ENCODE measurements at regions not wholly inside any gene's neighbourhood (a gene's known extent, or its start where the extent isn't known, plus 50 kb on each side); places are given as distances from the start of the nearest gene placed in this dataset.

DNA sequence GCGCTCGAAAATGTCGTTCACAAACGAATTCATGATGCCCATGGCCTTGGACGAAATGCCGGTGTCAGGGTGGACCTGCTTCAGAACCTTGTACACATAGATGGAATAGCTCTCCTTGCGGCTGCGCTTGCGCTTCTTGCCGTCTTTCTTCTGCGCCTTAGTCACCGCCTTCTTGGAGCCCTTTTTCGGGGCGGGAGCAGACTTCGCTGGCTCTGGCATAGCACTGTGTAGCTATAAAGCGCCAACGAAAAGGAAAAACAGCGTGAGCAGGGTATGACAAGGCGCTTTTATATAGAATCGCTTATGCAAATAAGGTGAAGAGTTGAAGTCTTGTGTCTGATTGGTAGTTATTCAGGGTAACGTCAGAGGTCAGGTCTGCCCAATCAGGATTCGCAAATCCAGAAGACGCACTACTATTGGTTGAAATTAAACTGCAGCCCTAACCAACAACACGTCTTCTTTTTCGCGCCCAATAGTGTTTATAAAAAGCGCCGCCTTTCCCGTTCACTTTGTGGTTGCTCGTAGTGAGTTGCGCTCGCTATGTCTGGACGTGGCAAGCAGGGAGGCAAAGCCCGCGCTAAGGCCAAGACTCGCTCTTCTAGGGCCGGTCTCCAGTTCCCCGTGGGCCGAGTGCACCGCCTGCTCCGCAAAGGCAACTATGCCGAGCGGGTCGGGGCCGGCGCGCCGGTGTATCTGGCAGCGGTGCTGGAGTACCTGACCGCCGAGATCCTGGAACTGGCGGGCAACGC lies 114.8 kb upstream of the PRSS16 start:
- Histone ChIP-seq H3K27me3 (ENCODE audit: control insufficient read depth in 1 of 2, insufficient read depth in 2 of 2, low read length in 2 of 2) (peaks cover 2 to 38% of the 10 kb centered on the region in 2 experiments; a peak in 4 of 5 replicates), H3K27ac (ENCODE audit: extremely low read length, insufficient read depth, low read length) (peak overlapping the region; percentile 78), H3K79me2 (ENCODE audit: insufficient read depth, low read length) (no peaks in the 10 kb centered on the region), H3K4me3 (replicated peaks in 1 of 3; ENCODE audit: insufficient read depth in 1 of 3, low read depth in 2 of 3, low read length in 3 of 3) (peak overlapping the region; percentile 40 to 62 (median 55); a peak in 5 of 6 replicates), H2AFZ (ENCODE audit: low read length) (no peak overlapping the region), H4K20me1 (ENCODE audit: insufficient read depth, low read length) (no peaks in the 10 kb centered on the region; the same call in 1 of the 2 replicates), H3K9ac (ENCODE audit: insufficient read depth, low read depth, low read length) (peak overlapping the region; percentile 64), H3K36me3 (replicated peaks in 1 of 2; ENCODE audit: control insufficient read depth in 1 of 2, insufficient read depth in 2 of 2, low read length in 2 of 2) (no peaks in the 10 kb centered on the region), H3K9me3 (ENCODE audit: low read length) (peaks cover 6% of the 10 kb centered on the region; the same call in 1 of the 2 replicates), H3K4me1 (ENCODE audit: insufficient read depth, low read length) (peaks cover 42% of the 10 kb centered on the region), H3K4me2 (ENCODE audit: low read depth, low read length) (peak overlapping the region; percentile 65)
- no TSS peak for BruUV-seq (replicated peaks)
- ATAC-seq, result peak; percentile 75
- DNase-seq (ENCODE audit: low spot score), result peak; percentile 90
- 23% methylated on average over 35 of the region's 53 CpGs for WGBS (ENCODE audit: low lambda C conversion rate)
- CTCF ChIA-PET (ENCODE audit: low intra/inter-chr PET ratio, low total read pairs), result no interaction called here
- in situ Hi-C loops (cut with HindIII; ENCODE audit: extremely low pct_ligation_motif_present, low pct_unique_long_range_greater_than_20kb), result no loop called here
- intact Hi-C loops (cut with micrococcal nuclease; ENCODE audit: unreplicated experiment), result no loop called here
- peak; percentile 53 for FAIRE-seq
- POLR2A ChIA-PET, result interaction anchor here (0.5 to 2.9 kb wide), 9 partner anchors 14 to 1009 kb away, joined by 3 to 24 read pairs (median 3); a partner anchor contains a TSS
- TF ChIP-seq HHEX (CRISPR knock-in tag; IDR thresholded peaks at IDR 0.05), result no peak
- TF ChIP-seq ZNF713 (CRISPR knock-in tag; IDR thresholded peaks at IDR 0.05), result no peak
- peak; percentile 33 for TF ChIP-seq ZNF883 (CRISPR knock-in tag; IDR thresholded peaks at IDR 0.05; ENCODE audit: not compliant biosample characterization)
- TF ChIP-seq MTA3 (CRISPR knock-in tag; IDR thresholded peaks at IDR 0.05), result no peak
- no peak for TF ChIP-seq ZSCAN21 (CRISPR knock-in tag; IDR thresholded peaks at IDR 0.05; ENCODE audit: borderline replicate concordance)
- TF ChIP-seq, protein P1, sequence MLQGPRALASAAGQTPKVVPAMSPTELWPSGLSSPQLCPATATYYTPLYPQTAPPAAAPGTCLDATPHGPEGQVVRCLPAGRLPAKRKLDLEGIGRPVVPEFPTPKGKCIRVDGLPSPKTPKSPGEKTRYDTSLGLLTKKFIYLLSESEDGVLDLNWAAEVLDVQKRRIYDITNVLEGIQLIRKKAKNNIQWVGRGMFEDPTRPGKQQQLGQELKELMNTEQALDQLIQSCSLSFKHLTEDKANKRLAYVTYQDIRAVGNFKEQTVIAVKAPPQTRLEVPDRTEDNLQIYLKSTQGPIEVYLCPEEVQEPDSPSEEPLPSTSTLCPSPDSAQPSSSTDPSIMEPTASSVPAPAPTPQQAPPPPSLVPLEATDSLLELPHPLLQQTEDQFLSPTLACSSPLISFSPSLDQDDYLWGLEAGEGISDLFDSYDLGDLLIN (CRISPR knock-in tag; IDR thresholded peaks at IDR 0.05; ENCODE audit: borderline replicate concordance), result peak; percentile 20; the same call in 1 of the 2 replicates
- TF ChIP-seq, protein P2, sequence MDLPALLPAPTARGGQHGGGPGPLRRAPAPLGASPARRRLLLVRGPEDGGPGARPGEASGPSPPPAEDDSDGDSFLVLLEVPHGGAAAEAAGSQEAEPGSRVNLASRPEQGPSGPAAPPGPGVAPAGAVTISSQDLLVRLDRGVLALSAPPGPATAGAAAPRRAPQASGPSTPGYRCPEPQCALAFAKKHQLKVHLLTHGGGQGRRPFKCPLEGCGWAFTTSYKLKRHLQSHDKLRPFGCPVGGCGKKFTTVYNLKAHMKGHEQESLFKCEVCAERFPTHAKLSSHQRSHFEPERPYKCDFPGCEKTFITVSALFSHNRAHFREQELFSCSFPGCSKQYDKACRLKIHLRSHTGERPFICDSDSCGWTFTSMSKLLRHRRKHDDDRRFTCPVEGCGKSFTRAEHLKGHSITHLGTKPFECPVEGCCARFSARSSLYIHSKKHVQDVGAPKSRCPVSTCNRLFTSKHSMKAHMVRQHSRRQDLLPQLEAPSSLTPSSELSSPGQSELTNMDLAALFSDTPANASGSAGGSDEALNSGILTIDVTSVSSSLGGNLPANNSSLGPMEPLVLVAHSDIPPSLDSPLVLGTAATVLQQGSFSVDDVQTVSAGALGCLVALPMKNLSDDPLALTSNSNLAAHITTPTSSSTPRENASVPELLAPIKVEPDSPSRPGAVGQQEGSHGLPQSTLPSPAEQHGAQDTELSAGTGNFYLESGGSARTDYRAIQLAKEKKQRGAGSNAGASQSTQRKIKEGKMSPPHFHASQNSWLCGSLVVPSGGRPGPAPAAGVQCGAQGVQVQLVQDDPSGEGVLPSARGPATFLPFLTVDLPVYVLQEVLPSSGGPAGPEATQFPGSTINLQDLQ (CRISPR knock-in tag; IDR thresholded peaks at IDR 0.05), result 0 out of 2 replicates have a peak, but pooled peaks have one; percentile 27
- TF ChIP-seq FOSL2 (CRISPR knock-in tag; IDR thresholded peaks at IDR 0.05), result peak; percentile 12; the same call in 1 of the 2 replicates
- TF ChIP-seq, protein P3, sequence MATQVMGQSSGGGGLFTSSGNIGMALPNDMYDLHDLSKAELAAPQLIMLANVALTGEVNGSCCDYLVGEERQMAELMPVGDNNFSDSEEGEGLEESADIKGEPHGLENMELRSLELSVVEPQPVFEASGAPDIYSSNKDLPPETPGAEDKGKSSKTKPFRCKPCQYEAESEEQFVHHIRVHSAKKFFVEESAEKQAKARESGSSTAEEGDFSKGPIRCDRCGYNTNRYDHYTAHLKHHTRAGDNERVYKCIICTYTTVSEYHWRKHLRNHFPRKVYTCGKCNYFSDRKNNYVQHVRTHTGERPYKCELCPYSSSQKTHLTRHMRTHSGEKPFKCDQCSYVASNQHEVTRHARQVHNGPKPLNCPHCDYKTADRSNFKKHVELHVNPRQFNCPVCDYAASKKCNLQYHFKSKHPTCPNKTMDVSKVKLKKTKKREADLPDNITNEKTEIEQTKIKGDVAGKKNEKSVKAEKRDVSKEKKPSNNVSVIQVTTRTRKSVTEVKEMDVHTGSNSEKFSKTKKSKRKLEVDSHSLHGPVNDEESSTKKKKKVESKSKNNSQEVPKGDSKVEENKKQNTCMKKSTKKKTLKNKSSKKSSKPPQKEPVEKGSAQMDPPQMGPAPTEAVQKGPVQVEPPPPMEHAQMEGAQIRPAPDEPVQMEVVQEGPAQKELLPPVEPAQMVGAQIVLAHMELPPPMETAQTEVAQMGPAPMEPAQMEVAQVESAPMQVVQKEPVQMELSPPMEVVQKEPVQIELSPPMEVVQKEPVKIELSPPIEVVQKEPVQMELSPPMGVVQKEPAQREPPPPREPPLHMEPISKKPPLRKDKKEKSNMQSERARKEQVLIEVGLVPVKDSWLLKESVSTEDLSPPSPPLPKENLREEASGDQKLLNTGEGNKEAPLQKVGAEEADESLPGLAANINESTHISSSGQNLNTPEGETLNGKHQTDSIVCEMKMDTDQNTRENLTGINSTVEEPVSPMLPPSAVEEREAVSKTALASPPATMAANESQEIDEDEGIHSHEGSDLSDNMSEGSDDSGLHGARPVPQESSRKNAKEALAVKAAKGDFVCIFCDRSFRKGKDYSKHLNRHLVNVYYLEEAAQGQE (IDR thresholded peaks at IDR 0.05; ENCODE audit: borderline replicate concordance in 1 of 2, low read depth in 1 of 2, low read length in 2 of 2), result no peak
- TF ChIP-seq TAF15 (IDR thresholded peaks at IDR 0.05; ENCODE audit: low read depth, low read length, poor library complexity, severe bottlenecking), result peak; percentile 80
- TF ChIP-seq PHF21A (CRISPR knock-in tag; IDR thresholded peaks at IDR 0.05), result 0 out of 2 replicates have a peak, but pooled peaks have one; percentile 6
- peak; percentile 79 for TF ChIP-seq ZMYM4 (CRISPR knock-in tag; IDR thresholded peaks at IDR 0.05)
- peak; percentile 54; the same call in 1 of the 2 replicates for TF ChIP-seq ZKSCAN1 (IDR thresholded peaks at IDR 0.05; ENCODE audit: low read length)

Measured in HepG2 (cell line).